PC-9 (cell line): ENCODE measurements at regions not wholly inside any gene's neighbourhood (a gene's known extent, or its start where the extent isn't known, plus 50 kb on each side); places are given as distances from the start of the nearest gene placed in this dataset.

Experiments used
- BruUV-seq: library from RNA; stranded (reverse); fragments of 400-500 nt; replicated peaks from 2 replicates; lab custom pipeline; 2021; lab: Mats Ljungman, UMichigan
- CTCF ChIA-PET: fragments of 300-600 bp; sonication (Branson Sonifier 250); formaldehyde crosslinking; loops from one replicate; lab custom pipeline; 2022; ENCODE audit warnings: antibody characterized with exemption; lab: Charles Lee
- POLR2A ChIA-PET: fragments of 300-600 bp; sonication (Branson Sonifier 250); formaldehyde crosslinking; loops from one replicate; lab custom pipeline; 2022; ENCODE audit warnings: antibody characterized with exemption; ENCODE audit not compliant: unreplicated experiment; lab: Charles Lee
- DNase-seq, 2 experiments: peaks; one replicate each; pipeline versions ENCODE4 v3.0.0 to v3.0.0-alpha.2; 2015 to 2022; ENCODE audit warnings: mixed read lengths in 1 of 2
- H2AFZ ChIP-seq: fragments of 200-600 bp; sonication (generic); 2 replicates; pipeline ENCODE4 v1.8.1; 2017; ENCODE audit warnings: antibody characterized with exemption
- H3F3A ChIP-seq: fragments of 200-600 bp; sonication (generic); 2 replicates; pipeline ENCODE4 v1.8.1; 2017; ENCODE audit warnings: antibody characterized with exemption, mild to moderate bottlenecking, low read depth; ENCODE audit not compliant: insufficient read depth
- H3K27ac ChIP-seq: fragments of 200-600 bp; sonication (generic); 2 replicates; pipeline ENCODE4 v1.6.1; 2016; ENCODE audit warnings: mixed run types
- H3K27me3 ChIP-seq: fragments of 200-600 bp; sonication (generic); 2 replicates; pipeline ENCODE4 v1.6.1; 2016; ENCODE audit warnings: low read depth, mixed run types; ENCODE audit not compliant: insufficient read depth
- H3K36me3 ChIP-seq: fragments of 200-600 bp; sonication (generic); 2 replicates; pipeline ENCODE4 v1.6.1; 2016; ENCODE audit warnings: low read depth, mixed run types
- H3K4me1 ChIP-seq: fragments of 200-600 bp; sonication (generic); replicated peaks from 2 replicates; pipeline ENCODE4 v1.6.1; 2016; ENCODE audit warnings: mixed run types; ENCODE audit not compliant: insufficient read depth
- H3K4me2 ChIP-seq: fragments of 200-600 bp; sonication (generic); 2 replicates; pipeline ENCODE4 v1.6.1; 2017; ENCODE audit warnings: mixed run types
- H3K4me3 ChIP-seq: fragments of 200-600 bp; sonication (generic); 2 replicates; pipeline ENCODE4 v1.6.1; 2016; ENCODE audit warnings: mixed run types
- H3K79me2 ChIP-seq: fragments of 200-600 bp; sonication (generic); 2 replicates; pipeline ENCODE4 v1.6.1; 2017; ENCODE audit warnings: low read depth, mixed run types
- H3K9me2 ChIP-seq: fragments of 200-600 bp; sonication (generic); 2 replicates; pipeline ENCODE4 v1.8.1; 2017; ENCODE audit warnings: mild to moderate bottlenecking; ENCODE audit not compliant: insufficient read depth
- H3K9me3 ChIP-seq: fragments of 200-600 bp; sonication (generic); 2 replicates; pipeline ENCODE4 v1.8.1; 2016; ENCODE audit warnings: low read depth; ENCODE audit not compliant: insufficient read depth
- H4K20me1 ChIP-seq: fragments of 200-600 bp; sonication (generic); 2 replicates; pipeline ENCODE4 v1.8.1; 2017; ENCODE audit not compliant: insufficient read depth
- EZH2 ChIP-seq: fragments of 200-600 bp; sonication (generic); IDR thresholded peaks from 2 replicates; pipeline ENCODE4 v1.8.0; 2017; ENCODE audit warnings: antibody characterized with exemption, low read depth
- intact Hi-C: fragments of 100-400 bp; cut with micrococcal nuclease; formaldehyde crosslinking; loops from one replicate; pipeline ENCODE4 v1.10.0; 2022; ENCODE audit not compliant: unreplicated experiment
- TF ChIP-seq, protein P1 (sequence below): fragments of 200-600 bp; sonication (generic); conservative IDR thresholded peaks from 2 replicates; pipeline ENCODE4 v1.6.1; 2017; ENCODE audit warnings: mixed run types, antibody characterized with exemption, mild to moderate bottlenecking, moderate library complexity

DNA sequence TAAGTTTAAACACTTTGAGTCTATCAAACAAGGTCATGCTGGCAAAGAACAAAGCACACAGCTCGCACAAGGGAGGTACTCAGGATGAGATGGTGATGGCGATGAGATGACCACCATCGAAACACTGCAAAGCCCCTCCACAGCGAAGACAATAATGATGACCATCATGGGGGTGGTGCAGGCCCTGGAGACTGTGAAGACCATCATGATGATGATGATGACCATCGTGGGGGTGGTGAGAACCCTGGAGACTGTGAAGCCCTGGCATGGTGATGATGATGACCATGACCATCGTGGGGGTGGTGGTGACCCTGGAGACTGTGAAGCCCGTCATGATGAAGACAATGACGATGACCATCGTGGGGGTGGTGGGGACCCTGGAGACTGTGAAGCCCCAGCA is 81.6 kb upstream of the SALL3 start:
- Histone ChIP-seq H3K4me1 (no peaks in the 10 kb centered on the region), H3K9me3 (0 out of 2 replicates have a peak, but pooled peaks cover 6% of the 10 kb centered on the region), H3K27ac (no peak overlapping the region), H2AFZ (no peak overlapping the region), H3K4me3 (no peak overlapping the region), H3K27me3 (peaks cover 88% of the 10 kb centered on the region), H4K20me1 (no peaks in the 10 kb centered on the region), H3K79me2 (no peaks in the 10 kb centered on the region), H3K9me2 (no peaks in the 10 kb centered on the region), H3F3A (no peaks in the 10 kb centered on the region), H3K36me3 (no peaks in the 10 kb centered on the region), H3K4me2 (no peak overlapping the region)
- ChIA-PET CTCF (no interaction called here), POLR2A (no interaction called here)
- intact Hi-C loops, result no loop called here
- BruUV-seq, result no TSS peak
- TF ChIP-seq, protein P1, sequence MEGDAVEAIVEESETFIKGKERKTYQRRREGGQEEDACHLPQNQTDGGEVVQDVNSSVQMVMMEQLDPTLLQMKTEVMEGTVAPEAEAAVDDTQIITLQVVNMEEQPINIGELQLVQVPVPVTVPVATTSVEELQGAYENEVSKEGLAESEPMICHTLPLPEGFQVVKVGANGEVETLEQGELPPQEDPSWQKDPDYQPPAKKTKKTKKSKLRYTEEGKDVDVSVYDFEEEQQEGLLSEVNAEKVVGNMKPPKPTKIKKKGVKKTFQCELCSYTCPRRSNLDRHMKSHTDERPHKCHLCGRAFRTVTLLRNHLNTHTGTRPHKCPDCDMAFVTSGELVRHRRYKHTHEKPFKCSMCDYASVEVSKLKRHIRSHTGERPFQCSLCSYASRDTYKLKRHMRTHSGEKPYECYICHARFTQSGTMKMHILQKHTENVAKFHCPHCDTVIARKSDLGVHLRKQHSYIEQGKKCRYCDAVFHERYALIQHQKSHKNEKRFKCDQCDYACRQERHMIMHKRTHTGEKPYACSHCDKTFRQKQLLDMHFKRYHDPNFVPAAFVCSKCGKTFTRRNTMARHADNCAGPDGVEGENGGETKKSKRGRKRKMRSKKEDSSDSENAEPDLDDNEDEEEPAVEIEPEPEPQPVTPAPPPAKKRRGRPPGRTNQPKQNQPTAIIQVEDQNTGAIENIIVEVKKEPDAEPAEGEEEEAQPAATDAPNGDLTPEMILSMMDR, result no peak
- no peak for TF ChIP-seq EZH2
- DNase-seq, result no peak

DNA sequence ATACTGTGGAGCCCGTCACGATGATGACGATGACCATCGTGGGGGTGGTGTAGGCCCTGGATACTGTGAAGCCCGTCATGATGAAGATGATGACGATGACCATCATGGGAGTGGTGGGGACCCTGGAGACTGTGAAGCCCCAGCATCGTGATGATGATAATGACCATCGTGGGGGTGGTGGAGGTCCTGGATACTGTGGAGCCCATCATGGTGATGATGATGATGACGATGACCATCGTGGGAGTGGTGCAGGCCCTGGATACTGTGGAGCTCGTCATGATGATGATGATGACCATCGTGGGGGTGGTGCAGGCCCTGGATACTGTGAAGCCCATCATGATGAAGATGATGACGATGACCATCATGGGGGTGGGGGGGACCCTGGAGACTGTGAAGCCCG is 81.0 kb upstream of the SALL3 start:
- no peak overlapping the region for H3K4me2 ChIP-seq
- BruUV-seq, result no TSS peak
- no peak for DNase-seq
- H2AFZ ChIP-seq, result no peak overlapping the region
- CTCF ChIA-PET, result no interaction called here
- no peaks in the 10 kb centered on the region for H4K20me1 ChIP-seq
- H3K4me3 ChIP-seq, result no peak overlapping the region
- no peaks in the 10 kb centered on the region for H3F3A ChIP-seq
- 0 out of 2 replicates have a peak, but pooled peaks cover 6% of the 10 kb centered on the region for H3K9me3 ChIP-seq
- TF ChIP-seq EZH2, result no peak
- TF ChIP-seq, protein P1, result no peak
- no peaks in the 10 kb centered on the region for H3K36me3 ChIP-seq
- H3K27ac ChIP-seq, result no peak overlapping the region
- POLR2A ChIA-PET, result no interaction called here
- no peaks in the 10 kb centered on the region for H3K79me2 ChIP-seq
- H3K4me1 ChIP-seq, result no peaks in the 10 kb centered on the region
- intact Hi-C loops, result no loop called here
- H3K9me2 ChIP-seq, result no peaks in the 10 kb centered on the region
- peaks cover 88% of the 10 kb centered on the region for H3K27me3 ChIP-seq

DNA sequence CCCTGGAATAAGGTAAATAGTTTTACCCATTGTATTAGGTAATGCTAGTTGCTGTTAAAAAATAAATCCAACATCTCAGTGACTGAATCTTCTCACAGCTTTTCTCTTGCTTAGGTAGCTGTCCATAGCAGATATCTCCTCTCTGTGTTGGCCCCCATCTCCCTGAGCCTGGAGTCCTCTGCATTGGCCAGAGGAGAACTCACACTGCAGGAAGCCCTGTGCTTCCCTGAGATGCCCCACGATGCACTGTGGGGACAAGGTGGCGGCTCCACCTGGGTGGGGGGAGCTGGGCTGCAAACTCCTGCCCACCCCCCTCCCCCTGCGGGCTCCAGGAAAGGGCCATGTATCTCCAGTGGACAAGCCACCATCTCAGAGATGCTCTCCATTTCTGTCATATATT is 80.4 kb upstream of the SALL3 start:
- Histone ChIP-seq H3K4me3 (no peak overlapping the region), H3F3A (no peaks in the 10 kb centered on the region), H3K27me3 (peaks cover 88% of the 10 kb centered on the region), H2AFZ (no peak overlapping the region), H3K36me3 (no peaks in the 10 kb centered on the region), H3K9me3 (0 out of 2 replicates have a peak, but pooled peaks cover 6% of the 10 kb centered on the region), H3K4me2 (no peak overlapping the region), H3K4me1 (no peaks in the 10 kb centered on the region), H3K79me2 (no peaks in the 10 kb centered on the region), H3K27ac (no peak overlapping the region), H3K9me2 (no peaks in the 10 kb centered on the region), H4K20me1 (no peaks in the 10 kb centered on the region)
- no peak for TF ChIP-seq EZH2
- TF ChIP-seq, protein P1, result no peak
- DNase-seq, result no peak
- no TSS peak for BruUV-seq
- CTCF ChIA-PET, result no interaction called here
- intact Hi-C loops, result no loop called here
- POLR2A ChIA-PET, result no interaction called here
